ENCODE measurements at regions not wholly inside any gene's neighbourhood (a gene's known extent, or its start where the extent isn't known, plus 50 kb on each side); places are given as distances from the start of the nearest gene placed in this dataset.

GRCh38 chr2:208937521-208937920 lies 486.3 kb upstream of the MAP2 start:
- Histone ChIP-seq H4K20me1 (ENCODE audit: insufficient read depth, low read length) (no peaks in the 10 kb centered on the region), H3K36me3 (ENCODE audit: insufficient read depth, low read length) (no peaks in the 10 kb centered on the region), H3K79me2 (ENCODE audit: insufficient read depth, low read depth, low read length) (no peaks in the 10 kb centered on the region), H3K9me3 (ENCODE audit: low read length) (no peaks in the 10 kb centered on the region), H3K9me2 (ENCODE audit: insufficient read depth, low read length) (no peaks in the 10 kb centered on the region), H3K27ac (ENCODE audit: low read depth, low read length, poor library complexity, severe bottlenecking) (no peak overlapping the region), H3K4me2 (ENCODE audit: low read length) (no peak overlapping the region), H2AFZ (ENCODE audit: low read length) (no peak overlapping the region), H3K4me1 (ENCODE audit: insufficient read depth, low read length, poor library complexity, severe bottlenecking) (no peaks in the 10 kb centered on the region), H3K4me3 (ENCODE audit: low read depth, low read length, poor library complexity, severe bottlenecking) (no peak overlapping the region)
- intact Hi-C loops (cut with micrococcal nuclease; ENCODE audit: unreplicated experiment) = no loop called here
- no peak for DNase-seq (ENCODE audit: low spot score)
- ChIA-PET CTCF (ENCODE audit: unreplicated experiment) (no interaction called here), POLR2A (interaction anchor here (0.6 to 1.7 kb wide), 2 partner anchors 15 to 17 kb away, joined by 3 to 6 read pairs; no protein-coding TSS in a partner anchor)
- no TSS peak for BruUV-seq (replicated peaks)
- TF ChIP-seq, protein P1, sequence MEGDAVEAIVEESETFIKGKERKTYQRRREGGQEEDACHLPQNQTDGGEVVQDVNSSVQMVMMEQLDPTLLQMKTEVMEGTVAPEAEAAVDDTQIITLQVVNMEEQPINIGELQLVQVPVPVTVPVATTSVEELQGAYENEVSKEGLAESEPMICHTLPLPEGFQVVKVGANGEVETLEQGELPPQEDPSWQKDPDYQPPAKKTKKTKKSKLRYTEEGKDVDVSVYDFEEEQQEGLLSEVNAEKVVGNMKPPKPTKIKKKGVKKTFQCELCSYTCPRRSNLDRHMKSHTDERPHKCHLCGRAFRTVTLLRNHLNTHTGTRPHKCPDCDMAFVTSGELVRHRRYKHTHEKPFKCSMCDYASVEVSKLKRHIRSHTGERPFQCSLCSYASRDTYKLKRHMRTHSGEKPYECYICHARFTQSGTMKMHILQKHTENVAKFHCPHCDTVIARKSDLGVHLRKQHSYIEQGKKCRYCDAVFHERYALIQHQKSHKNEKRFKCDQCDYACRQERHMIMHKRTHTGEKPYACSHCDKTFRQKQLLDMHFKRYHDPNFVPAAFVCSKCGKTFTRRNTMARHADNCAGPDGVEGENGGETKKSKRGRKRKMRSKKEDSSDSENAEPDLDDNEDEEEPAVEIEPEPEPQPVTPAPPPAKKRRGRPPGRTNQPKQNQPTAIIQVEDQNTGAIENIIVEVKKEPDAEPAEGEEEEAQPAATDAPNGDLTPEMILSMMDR (conservative IDR thresholded peaks at IDR 0.05; ENCODE audit: low read length) = no peak
- no peak for TF ChIP-seq EZH2phosphoT487 (IDR thresholded peaks at IDR 0.05; ENCODE audit: borderline replicate concordance, low read depth, low read length)

GRCh38 chr2:208939852-208940251 lies 484.0 kb upstream of the MAP2 start:
- BruUV-seq (replicated peaks) = no TSS peak
- no peak overlapping the region for H3K4me2 ChIP-seq (ENCODE audit: low read length)
- POLR2A ChIA-PET = no interaction called here
- TF ChIP-seq, protein P1 (conservative IDR thresholded peaks at IDR 0.05; ENCODE audit: low read length) = no peak
- no peak for TF ChIP-seq EZH2phosphoT487 (IDR thresholded peaks at IDR 0.05; ENCODE audit: borderline replicate concordance, low read depth, low read length)
- no peak for DNase-seq (ENCODE audit: low spot score)
- no peaks in the 10 kb centered on the region for H3K9me3 ChIP-seq (ENCODE audit: low read length)
- no peaks in the 10 kb centered on the region for H3K79me2 ChIP-seq (ENCODE audit: insufficient read depth, low read depth, low read length)
- no peaks in the 10 kb centered on the region for H3K36me3 ChIP-seq (ENCODE audit: insufficient read depth, low read length)
- CTCF ChIA-PET (ENCODE audit: unreplicated experiment) = no interaction called here
- no peaks in the 10 kb centered on the region for H3K4me1 ChIP-seq (ENCODE audit: insufficient read depth, low read length, poor library complexity, severe bottlenecking)
- no peaks in the 10 kb centered on the region for H3K9me2 ChIP-seq (ENCODE audit: insufficient read depth, low read length)
- intact Hi-C loops (cut with micrococcal nuclease; ENCODE audit: unreplicated experiment) = no loop called here
- no peaks in the 10 kb centered on the region for H4K20me1 ChIP-seq (ENCODE audit: insufficient read depth, low read length)
- H3K27ac ChIP-seq (ENCODE audit: low read depth, low read length, poor library complexity, severe bottlenecking) = no peak overlapping the region
- H3K4me3 ChIP-seq (ENCODE audit: low read depth, low read length, poor library complexity, severe bottlenecking) = no peak overlapping the region
- H2AFZ ChIP-seq (ENCODE audit: low read length) = no peak overlapping the region

- Histone ChIP-seq H4K20me1 (ENCODE audit: insufficient read depth, low read length) (no peaks in the 10 kb centered on the region), H2AFZ (ENCODE audit: low read length) (peak overlapping the region; percentile 15; the same call in 1 of the 2 replicates), H3K4me3 (ENCODE audit: low read depth, low read length, poor library complexity, severe bottlenecking) (no peak overlapping the region), H3K36me3 (ENCODE audit: insufficient read depth, low read length) (no peaks in the 10 kb centered on the region), H3K9me2 (ENCODE audit: insufficient read depth, low read length) (no peaks in the 10 kb centered on the region), H3K9me3 (ENCODE audit: low read length) (no peaks in the 10 kb centered on the region), H3K27ac (ENCODE audit: low read depth, low read length, poor library complexity, severe bottlenecking) (no peak overlapping the region), H3K79me2 (ENCODE audit: insufficient read depth, low read depth, low read length) (no peaks in the 10 kb centered on the region), H3K4me1 (ENCODE audit: insufficient read depth, low read length, poor library complexity, severe bottlenecking) (no peaks in the 10 kb centered on the region), H3K4me2 (ENCODE audit: low read length) (no peak overlapping the region)
- ChIA-PET CTCF (ENCODE audit: unreplicated experiment) (no interaction called here), POLR2A (interaction anchor here (0.5 to 0.6 kb wide), 3 partner anchors 96 to 779 kb away, joined by 3 to 6 read pairs (median 3); no protein-coding TSS in a partner anchor)
- no peak for TF ChIP-seq EZH2phosphoT487 (IDR thresholded peaks at IDR 0.05; ENCODE audit: borderline replicate concordance, low read depth, low read length)
- TF ChIP-seq, protein P1 (conservative IDR thresholded peaks at IDR 0.05; ENCODE audit: low read length) = no peak
- DNase-seq (ENCODE audit: low spot score) = peak; percentile 1
- intact Hi-C loops (cut with micrococcal nuclease; ENCODE audit: unreplicated experiment) = no loop called here
- BruUV-seq (replicated peaks) = no TSS peak
These were observed 478.1 kb upstream of the MAP2 start for GRCh38 chr2:208945719-208946256.
